Body of pancreas (tissue), 4 donors: ENCODE measurements at regions not wholly inside any gene's neighbourhood (a gene's known extent, or its start where the extent isn't known, plus 50 kb on each side); places are given as distances from the start of the nearest gene placed in this dataset.

Source experiments
- POLR2A ChIP-seq, 3 donors: fragments of 450-650 bp; IDR thresholded peaks; one replicate each; pipeline ENCODE4 v1.6.1; 2016; ENCODE audit warnings: antibody characterized with exemption in 3 of 3, mild to moderate bottlenecking in 2 of 3
- TF ChIP-seq, protein P1 (sequence below), 7 experiments: fragments of 450-650 bp in 4 of 7; fragments of 200-600 bp in 3 of 7; sonication (generic) in 3 of 7; IDR thresholded peaks; one replicate each; pipeline ENCODE4 v1.5.1; 2016 to 2019; ENCODE audit warnings: antibody characterized with exemption in 7 of 7

DNA sequence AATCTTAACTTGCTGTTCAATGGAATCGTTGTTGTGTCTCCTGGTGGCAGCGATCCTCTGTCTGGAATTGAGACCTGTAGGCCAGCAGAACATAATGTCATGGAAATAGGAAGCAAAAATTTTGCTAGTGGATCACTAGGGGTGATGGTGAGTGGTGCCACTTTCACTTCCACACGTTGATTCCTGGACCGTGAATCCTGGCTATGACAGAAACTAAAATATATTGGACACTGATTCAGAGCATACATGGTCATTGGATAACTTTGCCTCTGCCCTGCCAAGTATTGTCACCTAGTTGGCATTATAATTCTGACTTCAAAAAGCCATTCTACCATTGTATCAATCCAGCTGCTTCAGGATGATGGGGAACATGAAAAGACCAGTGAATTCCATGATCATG is 353.2 kb downstream of the IRX1 start:
- TF ChIP-seq POLR2A (IDR thresholded peaks at IDR 0.05): no peak
- TF ChIP-seq, protein P1, sequence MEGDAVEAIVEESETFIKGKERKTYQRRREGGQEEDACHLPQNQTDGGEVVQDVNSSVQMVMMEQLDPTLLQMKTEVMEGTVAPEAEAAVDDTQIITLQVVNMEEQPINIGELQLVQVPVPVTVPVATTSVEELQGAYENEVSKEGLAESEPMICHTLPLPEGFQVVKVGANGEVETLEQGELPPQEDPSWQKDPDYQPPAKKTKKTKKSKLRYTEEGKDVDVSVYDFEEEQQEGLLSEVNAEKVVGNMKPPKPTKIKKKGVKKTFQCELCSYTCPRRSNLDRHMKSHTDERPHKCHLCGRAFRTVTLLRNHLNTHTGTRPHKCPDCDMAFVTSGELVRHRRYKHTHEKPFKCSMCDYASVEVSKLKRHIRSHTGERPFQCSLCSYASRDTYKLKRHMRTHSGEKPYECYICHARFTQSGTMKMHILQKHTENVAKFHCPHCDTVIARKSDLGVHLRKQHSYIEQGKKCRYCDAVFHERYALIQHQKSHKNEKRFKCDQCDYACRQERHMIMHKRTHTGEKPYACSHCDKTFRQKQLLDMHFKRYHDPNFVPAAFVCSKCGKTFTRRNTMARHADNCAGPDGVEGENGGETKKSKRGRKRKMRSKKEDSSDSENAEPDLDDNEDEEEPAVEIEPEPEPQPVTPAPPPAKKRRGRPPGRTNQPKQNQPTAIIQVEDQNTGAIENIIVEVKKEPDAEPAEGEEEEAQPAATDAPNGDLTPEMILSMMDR (IDR thresholded peaks at IDR 0.05): no peak
